ENCODE measurements at regions not wholly inside any gene's neighbourhood (a gene's known extent, or its start where the extent isn't known, plus 50 kb on each side); places are given as distances from the start of the nearest gene placed in this dataset.

DNA sequence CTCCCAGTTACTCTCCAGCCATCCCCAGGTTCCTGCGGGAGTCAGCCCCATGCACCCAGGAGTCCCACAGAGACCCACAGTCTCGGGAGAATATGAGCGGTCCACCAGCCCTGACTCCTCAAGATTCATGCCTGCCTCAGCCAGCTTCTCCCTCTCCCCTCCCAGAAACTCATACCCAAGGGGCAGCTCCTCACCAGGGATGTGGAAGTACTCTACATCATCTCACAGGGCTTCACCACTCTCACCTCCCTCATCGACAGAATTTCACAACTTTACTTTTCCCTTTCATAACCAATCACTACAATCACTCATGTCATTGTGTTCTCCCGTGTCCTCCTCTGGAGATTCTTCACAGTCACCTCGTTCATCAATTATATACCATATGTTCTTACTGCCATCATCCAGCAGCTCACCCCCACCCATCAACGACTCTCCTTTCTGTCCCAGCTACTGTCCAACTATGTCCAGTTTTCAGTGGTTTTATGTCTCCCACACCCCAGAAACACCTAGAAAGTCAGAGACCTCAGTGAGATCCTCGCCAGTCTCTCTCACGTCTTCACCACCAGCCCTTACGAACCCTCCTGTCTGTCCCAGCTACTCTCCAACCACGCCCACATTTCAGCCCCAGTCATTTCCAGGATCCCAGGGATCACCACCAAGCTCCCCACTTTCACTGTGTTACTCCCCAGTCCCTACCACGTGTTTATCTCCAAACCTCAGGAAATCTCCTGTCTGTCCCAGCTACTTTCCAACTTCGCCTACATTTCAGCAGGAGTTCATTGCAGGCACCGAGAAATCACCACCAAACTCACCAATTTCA is 1530.1 kb upstream of the TPTE start:
- ChIA-PET RAD21 (ENCODE audit: unreplicated experiment) (no interaction called here), CTCF (no interaction called here), POLR2A (no interaction called here), SMC1A (ENCODE audit: uncharacterized antibody, unreplicated experiment) (no interaction called here)
- Histone ChIP-seq H3K27ac (ENCODE audit: control insufficient read depth, insufficient read depth) (no peak overlapping the region), H2AFZ (ENCODE audit: control insufficient read depth, low read depth, low read length) (no peak overlapping the region), H3K9ac (ENCODE audit: control insufficient read depth, insufficient read depth, low read length) (no peak overlapping the region), H3K79me2 (ENCODE audit: control insufficient read depth, insufficient read depth, low read length) (no peaks in the 10 kb centered on the region), H3K4me1 (ENCODE audit: control insufficient read depth, insufficient read depth, low read length) (no peaks in the 10 kb centered on the region), H3K4me2 (ENCODE audit: control insufficient read depth, insufficient read depth) (no peak overlapping the region), H3K36me3 (ENCODE audit: control insufficient read depth in 2 of 2, insufficient read depth in 2 of 2, low read length in 1 of 2) (no peaks in the 10 kb centered on the region), H3K4me3 (no peak overlapping the region), H3K9me3 (replicated peaks; ENCODE audit: control insufficient read depth, insufficient read depth, low read length) (no peaks in the 10 kb centered on the region; the same call in 2 of the 3 replicates), H4K20me1 (ENCODE audit: control insufficient read depth, insufficient read depth) (no peaks in the 10 kb centered on the region), H3K27me3 (replicated peaks in 1 of 2; ENCODE audit: control insufficient read depth in 2 of 2, insufficient read depth in 2 of 2, low read length in 1 of 2) (no peaks in the 10 kb centered on the region)
- no peak for TF ChIP-seq EP300 (IDR thresholded peaks at IDR 0.05; ENCODE audit: borderline replicate concordance in 1 of 2, control insufficient read depth in 1 of 2, low read depth in 2 of 2, low read length in 2 of 2)
- TF ChIP-seq TCF3 (IDR thresholded peaks at IDR 0.05; ENCODE audit: borderline replicate concordance, insufficient read depth, low read depth, low read length) = no peak
- WGBS (ENCODE audit: insufficient coverage, insufficient replicate concordance, low lambda C conversion rate, missing lambda C conversion rate) = 10% methylated on average over 14 of the region's 14 CpGs
- BruUV-seq (replicated peaks) = no TSS peak
- intact Hi-C loops (cut with micrococcal nuclease; ENCODE audit: unreplicated experiment) (no loop called here), in situ Hi-C loops (cut with MboI) (no loop called here)
- no peak for DNase-seq (ENCODE audit: low read depth, low spot score)
- ATAC-seq = no peak
- FAIRE-seq = no peak

- CTCF ChIA-PET = no interaction called here
- Histone ChIP-seq H3K79me2 (ENCODE audit: control insufficient read depth, insufficient read depth, low read length) (no peaks in the 10 kb centered on the region), H2AFZ (ENCODE audit: control insufficient read depth, low read depth, low read length) (no peak overlapping the region), H3K4me2 (ENCODE audit: control insufficient read depth, insufficient read depth) (no peak overlapping the region), H3K4me3 (no peak overlapping the region), H3K9ac (ENCODE audit: control insufficient read depth, insufficient read depth, low read length) (no peak overlapping the region), H3K9me3 (replicated peaks; ENCODE audit: control insufficient read depth, insufficient read depth, low read length) (no peaks in the 10 kb centered on the region; the same call in 2 of the 3 replicates), H3K27me3 (replicated peaks in 1 of 2; ENCODE audit: control insufficient read depth in 2 of 2, insufficient read depth in 2 of 2, low read length in 1 of 2) (no peaks in the 10 kb centered on the region), H3K4me1 (ENCODE audit: control insufficient read depth, insufficient read depth, low read length) (no peaks in the 10 kb centered on the region), H4K20me1 (ENCODE audit: control insufficient read depth, insufficient read depth) (no peaks in the 10 kb centered on the region), H3K36me3 (ENCODE audit: control insufficient read depth in 2 of 2, insufficient read depth in 2 of 2, low read length in 1 of 2) (no peaks in the 10 kb centered on the region), H3K27ac (ENCODE audit: control insufficient read depth, insufficient read depth) (no peak overlapping the region)
- SMC1A ChIA-PET (ENCODE audit: uncharacterized antibody, unreplicated experiment) = no interaction called here
- POLR2A ChIA-PET = no interaction called here
- no TSS peak for BruUV-seq (replicated peaks)
- RAD21 ChIA-PET (ENCODE audit: unreplicated experiment) = no interaction called here
- 26% methylated on average over 3 of the region's 3 CpGs for WGBS (ENCODE audit: insufficient coverage, insufficient replicate concordance, low lambda C conversion rate, missing lambda C conversion rate)
- FAIRE-seq = no peak
- no peak for ATAC-seq
- intact Hi-C loops (cut with micrococcal nuclease; ENCODE audit: unreplicated experiment) (no loop called here), in situ Hi-C loops (cut with MboI) (no loop called here)
- DNase-seq (ENCODE audit: low read depth, low spot score) = no peak
- TF ChIP-seq ZNF622 (IDR thresholded peaks at IDR 0.05) = no peak
- no peak for TF ChIP-seq RFX5 (IDR thresholded peaks at IDR 0.05; ENCODE audit: low read depth, low read length)
- no peak for TF ChIP-seq RAD21 (IDR thresholded peaks at IDR 0.05; ENCODE audit: insufficient read depth, low read depth, low read length)
- TF ChIP-seq IKZF2 (IDR thresholded peaks at IDR 0.05) = no peak
- TF ChIP-seq, protein P1, sequence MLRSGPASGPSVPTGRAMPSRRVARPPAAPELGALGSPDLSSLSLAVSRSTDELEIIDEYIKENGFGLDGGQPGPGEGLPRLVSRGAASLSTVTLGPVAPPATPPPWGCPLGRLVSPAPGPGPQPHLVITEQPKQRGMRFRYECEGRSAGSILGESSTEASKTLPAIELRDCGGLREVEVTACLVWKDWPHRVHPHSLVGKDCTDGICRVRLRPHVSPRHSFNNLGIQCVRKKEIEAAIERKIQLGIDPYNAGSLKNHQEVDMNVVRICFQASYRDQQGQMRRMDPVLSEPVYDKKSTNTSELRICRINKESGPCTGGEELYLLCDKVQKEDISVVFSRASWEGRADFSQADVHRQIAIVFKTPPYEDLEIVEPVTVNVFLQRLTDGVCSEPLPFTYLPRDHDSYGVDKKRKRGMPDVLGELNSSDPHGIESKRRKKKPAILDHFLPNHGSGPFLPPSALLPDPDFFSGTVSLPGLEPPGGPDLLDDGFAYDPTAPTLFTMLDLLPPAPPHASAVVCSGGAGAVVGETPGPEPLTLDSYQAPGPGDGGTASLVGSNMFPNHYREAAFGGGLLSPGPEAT (IDR thresholded peaks at IDR 0.05; ENCODE audit: low read depth) = no peak
- TF ChIP-seq CBFB (IDR thresholded peaks at IDR 0.05; ENCODE audit: low read depth) = no peak
- no peak for TF ChIP-seq NRF1 (conservative IDR thresholded peaks at IDR 0.05; ENCODE audit: low read depth, low read length)
- no peak for TF ChIP-seq EGR1 (IDR thresholded peaks at IDR 0.05; ENCODE audit: borderline replicate concordance in 1 of 2, low read depth in 2 of 2, low read length in 2 of 2)
- TF ChIP-seq TCF3 (IDR thresholded peaks at IDR 0.05; ENCODE audit: borderline replicate concordance, insufficient read depth, low read depth, low read length) = no peak
- TF ChIP-seq, protein P2, sequence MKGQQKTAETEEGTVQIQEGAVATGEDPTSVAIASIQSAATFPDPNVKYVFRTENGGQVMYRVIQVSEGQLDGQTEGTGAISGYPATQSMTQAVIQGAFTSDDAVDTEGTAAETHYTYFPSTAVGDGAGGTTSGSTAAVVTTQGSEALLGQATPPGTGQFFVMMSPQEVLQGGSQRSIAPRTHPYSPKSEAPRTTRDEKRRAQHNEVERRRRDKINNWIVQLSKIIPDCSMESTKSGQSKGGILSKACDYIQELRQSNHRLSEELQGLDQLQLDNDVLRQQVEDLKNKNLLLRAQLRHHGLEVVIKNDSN (IDR thresholded peaks at IDR 0.05; ENCODE audit: borderline replicate concordance, extremely low read length, insufficient read depth, low read depth, low read length) = no peak
- no peak for TF ChIP-seq ZNF217 (IDR thresholded peaks at IDR 0.05)
- no peak for TF ChIP-seq MTA3 (IDR thresholded peaks at IDR 0.05; ENCODE audit: borderline replicate concordance, low read length)
- no peak for TF ChIP-seq NR2C2 (IDR thresholded peaks at IDR 0.05; ENCODE audit: borderline replicate concordance, control insufficient read depth, insufficient read length, low read depth)
Observed at GRCh38 chr21:8991968-8992621, 1529.3 kb upstream of the TPTE start.
